HG02981 (cell line): ENCODE measurements at regions not wholly inside any gene's neighbourhood (a gene's known extent, or its start where the extent isn't known, plus 50 kb on each side); places are given as distances from the start of the nearest gene placed in this dataset.

Experiments
- ATAC-seq: cut with Tn5 transposase; IDR thresholded peaks from one replicate; pipeline ENCODE4 v1.9.1; 2021; ENCODE audit warnings: mild to moderate bottlenecking, moderate library complexity; ENCODE audit not compliant: unreplicated experiment

GRCh38 chr6:26304797-26305640 is 60.0 kb upstream of the BTN3A2 start:
- peak; percentile 37 for ATAC-seq

GRCh38 chr6:26305641-26305969 is 59.4 kb upstream of the BTN3A2 start:
- ATAC-seq, result no peak

- ATAC-seq, result no peak
These were observed 58.8 kb upstream of the BTN3A2 start for GRCh38 chr6:26306232-26306631.

- no peak for ATAC-seq
These were observed 57.1 kb upstream of the BTN3A2 start for GRCh38 chr6:26307850-26308249.

- ATAC-seq, result peak; percentile 41
These were observed 55.3 kb upstream of the BTN3A2 start for GRCh38 chr6:26309731-26310142.

- no peak for ATAC-seq
These were observed 54.0 kb upstream of the BTN3A2 start for GRCh38 chr6:26311012-26311384.

GRCh38 chr6:26311385-26312095 is 53.5 kb upstream of the BTN3A2 start:
- ATAC-seq, result no peak

GRCh38 chr6:26312096-26312463 is 52.9 kb upstream of the BTN3A2 start:
- no peak for ATAC-seq

- ATAC-seq, result no peak
These were observed 52.2 kb upstream of the BTN3A2 start for GRCh38 chr6:26312501-26313397.
